SK-N-SH (cell line): ENCODE measurements at regions not wholly inside any gene's neighbourhood (a gene's known extent, or its start where the extent isn't known, plus 50 kb on each side); places are given as distances from the start of the nearest gene placed in this dataset.

Experiments used
- CTCF ChIA-PET: fragments of 300-600, 350-600 bp; formaldehyde crosslinking; extraction: SDS; loops from one replicate; lab custom pipeline; 2021; lab: Yijun Ruan, JAX
- POLR2A ChIA-PET: fragments of 350-600 bp; sonication (Branson Sonifier 250); formaldehyde crosslinking; extraction: SDS; loops from one replicate; lab custom pipeline; 2020; ENCODE audit warnings: antibody characterized with exemption, inconsistent platforms; lab: Yijun Ruan, JAX
- DNase-seq: peaks from one replicate; pipeline ENCODE4 v3.0.0; 2012
- H2AFZ ChIP-seq: fragments of 200-600 bp; sonication (generic); 2 replicates; pipeline ENCODE4 v1.8.1; 2016; ENCODE audit warnings: antibody characterized with exemption, mild to moderate bottlenecking, low read depth
- H3F3A ChIP-seq: fragments of 200-600 bp; sonication (generic); replicated peaks from 2 replicates; pipeline ENCODE3; 2016; ENCODE audit warnings: antibody characterized with exemption, mild to moderate bottlenecking; ENCODE audit not compliant: insufficient read depth
- H3K27ac ChIP-seq, 2 experiments: fragments of 200-500 bp in 1 of 2; fragments of 200-600 bp in 1 of 2; sonication (Bioruptor generic) in 1 of 2; sonication (generic), shearing (Covaris generic) in 1 of 2; 2 replicates each; pipeline versions ENCODE4 v1.5.1 to v1.6.1; 2014 to 2016; ENCODE audit warnings: low read depth in 2 of 2, inconsistent platforms in 1 of 2, low read length in 1 of 2, mild to moderate bottlenecking in 1 of 2, mixed read lengths in 1 of 2
- H3K27me3 ChIP-seq: fragments of 200-600 bp; sonication (generic), shearing (Covaris generic); 2 replicates; pipeline ENCODE4 v1.6.1; 2016; ENCODE audit warnings: mixed run types; ENCODE audit not compliant: insufficient read depth
- H3K36me3 ChIP-seq, 2 experiments: fragments of 200-500 bp in 1 of 2; fragments of 200-600 bp in 1 of 2; sonication (Bioruptor generic) in 1 of 2; sonication (generic) in 1 of 2; replicated peaks in 1 of 2; 2 replicates each; pipeline versions ENCODE3 to v1.5.1; 2014 to 2016; ENCODE audit warnings: low read length in 1 of 2, mild to moderate bottlenecking in 1 of 2; ENCODE audit not compliant: insufficient read depth in 2 of 2, control insufficient read depth in 1 of 2
- H3K4me1 ChIP-seq, 2 experiments: fragments of 200-500 bp in 1 of 2; fragments of 200-600 bp in 1 of 2; sonication (Bioruptor generic) in 1 of 2; sonication (generic), shearing (Covaris generic) in 1 of 2; 2 replicates each; pipeline versions ENCODE4 v1.5.1 to v1.6.1; 2014 to 2016; ENCODE audit warnings: low read depth in 1 of 2, low read length in 1 of 2, mixed run types in 1 of 2; ENCODE audit not compliant: insufficient read depth in 2 of 2, control insufficient read depth in 1 of 2
- H3K4me2 ChIP-seq: fragments of 200-600 bp; sonication (generic), shearing (Covaris generic); 2 replicates; pipeline ENCODE4 v1.6.1; 2017; ENCODE audit warnings: mixed run types
- H3K4me3 ChIP-seq, 2 experiments: fragments of 200-500 bp in 1 of 2; fragments of 200-600 bp in 1 of 2; sonication (Bioruptor generic) in 1 of 2; sonication (generic), shearing (Covaris generic) in 1 of 2; 2 replicates each; pipeline versions ENCODE4 v1.5.1 to v1.8.1; 2014 to 2016; ENCODE audit warnings: low read depth in 2 of 2, inconsistent platforms in 1 of 2, low read length in 1 of 2, mild to moderate bottlenecking in 1 of 2, mixed read lengths in 1 of 2, moderate library complexity in 1 of 2
- H3K79me2 ChIP-seq: fragments of 200-600 bp; sonication (generic); 2 replicates; pipeline ENCODE4 v1.8.1; 2017; ENCODE audit warnings: mild to moderate bottlenecking; ENCODE audit not compliant: insufficient read depth
- H3K9ac ChIP-seq: fragments of 200-600 bp; sonication (generic); 2 replicates; pipeline ENCODE4 v1.6.1; 2017; ENCODE audit warnings: mixed run types
- H3K9me2 ChIP-seq: fragments of 200-600 bp; sonication (generic); 2 replicates; pipeline ENCODE4 v1.6.1; 2017; ENCODE audit warnings: mixed run types
- H3K9me3 ChIP-seq: fragments of 200-600 bp; sonication (generic); 2 replicates; pipeline ENCODE4 v1.6.1; 2017; ENCODE audit warnings: mixed run types, mild to moderate bottlenecking, moderate library complexity
- H4K20me1 ChIP-seq: fragments of 200-600 bp; sonication (generic); 2 replicates; pipeline ENCODE4 v1.6.1; 2017; ENCODE audit warnings: mild to moderate bottlenecking, mixed run types; ENCODE audit not compliant: insufficient read depth
- CHD2 ChIP-seq: fragments of 150-350 bp; IDR thresholded peaks from 2 replicates; pipeline ENCODE4 v1.6.1; 2018; ENCODE audit warnings: low read length; ENCODE audit not compliant: partially characterized antibody
- CTCF ChIP-seq: fragments of 200-600 bp; sonication (generic); IDR thresholded peaks from 2 replicates; pipeline ENCODE4 v1.6.1; 2017; ENCODE audit warnings: antibody characterized with exemption, mild to moderate bottlenecking, moderate library complexity
- ELF1 ChIP-seq: IDR thresholded peaks from 2 replicates; pipeline ENCODE4 v1.4.0; 2012
- EP300 ChIP-seq, 2 experiments: IDR thresholded peaks; 2 replicates each; pipeline versions ENCODE4 v1.4.0 to v1.6.1; 2012; ENCODE audit warnings: borderline replicate concordance in 1 of 2, low read depth in 1 of 2, low read length in 1 of 2
- FOXJ3 ChIP-seq: sonication (generic); formaldehyde crosslinking; IDR thresholded peaks from 2 replicates; pipeline ENCODE4 v1.5.1; 2020; ENCODE audit warnings: mild to moderate bottlenecking, missing genetic modification reagents
- FOXM1 ChIP-seq: IDR thresholded peaks from 2 replicates; pipeline ENCODE4 v1.4.0; 2012; ENCODE audit warnings: low read depth, mild to moderate bottlenecking
- IRF3 ChIP-seq: fragments of 150-350 bp; IDR thresholded peaks from 2 replicates; pipeline ENCODE4 v1.6.1; 2016; ENCODE audit warnings: mild to moderate bottlenecking, low read depth, low read length
- JUND ChIP-seq: IDR thresholded peaks from 2 replicates; pipeline ENCODE4 v1.4.0; 2012
- NFIC ChIP-seq: IDR thresholded peaks from 2 replicates; pipeline ENCODE4 v1.4.0; 2012; ENCODE audit warnings: borderline replicate concordance
- NRF1 ChIP-seq: IDR thresholded peaks from 2 replicates; pipeline ENCODE4 v1.6.1; 2012; ENCODE audit warnings: low read depth, mild to moderate bottlenecking, low read length
- REST ChIP-seq: IDR thresholded peaks from 2 replicates; pipeline ENCODE4 v1.6.1; 2012; ENCODE audit warnings: mild to moderate bottlenecking, low read depth, low read length, moderate library complexity
- RFX5 ChIP-seq: IDR thresholded peaks from 2 replicates; pipeline ENCODE4 v1.6.1; 2012; ENCODE audit warnings: mild to moderate bottlenecking, improper control_type of control experiment, low read length
- RXRA ChIP-seq: IDR thresholded peaks from 2 replicates; pipeline ENCODE4 v1.4.0; 2012; ENCODE audit warnings: low read depth, mild to moderate bottlenecking, borderline replicate concordance
- SMC3 ChIP-seq: IDR thresholded peaks from 2 replicates; pipeline ENCODE4 v1.6.1; 2012; ENCODE audit warnings: low read depth, low read length, improper control_type of control experiment
- TCF12 ChIP-seq: IDR thresholded peaks from 2 replicates; pipeline ENCODE4 v1.4.0; 2012
- TEAD4 ChIP-seq: IDR thresholded peaks from 2 replicates; pipeline ENCODE4 v1.4.0; 2012; ENCODE audit warnings: mild to moderate bottlenecking, borderline replicate concordance; ENCODE audit not compliant: insufficient read depth
- USF1 ChIP-seq: IDR thresholded peaks from 2 replicates; pipeline ENCODE4 v1.4.0; 2012; ENCODE audit warnings: low read depth, borderline replicate concordance
- ZBTB33 ChIP-seq: IDR thresholded peaks from 2 replicates; pipeline ENCODE4 v1.4.0; 2012; ENCODE audit warnings: low read depth, borderline replicate concordance

- Histone ChIP-seq H3F3A (no peaks in the 10 kb centered on the region), H2AFZ (no peak overlapping the region), H3K79me2 (no peaks in the 10 kb centered on the region), H3K9me3 (no peaks in the 10 kb centered on the region), H3K27ac (no peak overlapping the region), H3K27me3 (no peaks in the 10 kb centered on the region), H3K9me2 (no peaks in the 10 kb centered on the region), H3K9ac (no peak overlapping the region), H3K4me2 (no peak overlapping the region), H3K4me1 (no peaks in the 10 kb centered on the region), H3K4me3 (no peak overlapping the region), H4K20me1 (no peaks in the 10 kb centered on the region), H3K36me3 (no peaks in the 10 kb centered on the region)
- DNase-seq: no peak
- ChIA-PET POLR2A (no interaction called here), CTCF (interaction anchor here (0.9 to 1.4 kb wide), 2 partner anchors 9 to 21 kb away, joined by 3 read pairs; no protein-coding TSS in a partner anchor)
- TF ChIP-seq EP300 (IDR thresholded peaks at IDR 0.05; ENCODE audit: borderline replicate concordance in 1 of 2, low read depth in 1 of 2, low read length in 1 of 2): no peak
- TF ChIP-seq CHD2: no peak
- no peak for TF ChIP-seq REST
- TF ChIP-seq USF1: no peak
- no peak for TF ChIP-seq JUND
- TF ChIP-seq FOXM1: no peak
- TF ChIP-seq RXRA: no peak
- TF ChIP-seq RFX5: no peak
- no peak for TF ChIP-seq NRF1
- no peak for TF ChIP-seq ELF1
- TF ChIP-seq CTCF: no peak
- TF ChIP-seq FOXJ3 (CRISPR knock-in tag): no peak
- no peak for TF ChIP-seq ZBTB33
- no peak for TF ChIP-seq SMC3
- no peak for TF ChIP-seq TEAD4
- no peak for TF ChIP-seq TCF12
- no peak for TF ChIP-seq NFIC
- TF ChIP-seq IRF3: no peak
Measured at GRCh38 chr21:15517394-15517793, 212.4 kb upstream of the USP25 start.
